Heart left ventricle (tissue), 13 donors: ENCODE measurements at regions not wholly inside any gene's neighbourhood (a gene's known extent, or its start where the extent isn't known, plus 50 kb on each side); places are given as distances from the start of the nearest gene placed in this dataset.

Experiments used
- POLR2A ChIP-seq, 2 donors: fragments of 450-650 bp; IDR thresholded peaks; one replicate each; pipeline ENCODE4 v1.6.1; 2017; ENCODE audit warnings: antibody characterized with exemption in 2 of 2, mild to moderate bottlenecking in 2 of 2, moderate library complexity in 2 of 2
- TF ChIP-seq, protein P1 (sequence below), 12 donors: fragments of 200-600 bp; sonication (generic) in 4 of 12; IDR thresholded peaks; one replicate each; pipeline versions ENCODE4 v1.5.0 to v1.8.0; 2018 to 2022; ENCODE audit warnings: antibody characterized with exemption in 12 of 12, mild to moderate bottlenecking in 5 of 12
- donor health status: ischemic (EF 13 %, LVEDD 7.1; RV severe dilation, severe dysfunction).
- donor health status: DM: no; HTN: yes; CAD: no.
- donor health status: DM: no; HTN: no; CAD: no.
- donor health status: ischemic (EF 25% LVEDD 6.9; RV normal size, moderate dysfunction).
- donor health status: ischemic (EF 25% LVEDD 5.7; RV mildly dilated, moderate dysfunction).
- donor health status: ischemic (EF 35%, LVEDD 5.7; RV mildly dilated, moderate dysfunction).
- donor health status: nonischemic (EF 11% LVEDD 7.7; RV severe dilation, severe dysfunction).
- donor health status: DM: yes; HTN: yes; CAD: no.
- donor health status: PGD.
- donor health status: ischemic (EF 29% LVEDD 5.4; RV normal size, mild dysfunction).
- donor health status: nonischemic (EF 23%, LVEDD 6.1; RV moderate dilation, normal function).

DNA sequence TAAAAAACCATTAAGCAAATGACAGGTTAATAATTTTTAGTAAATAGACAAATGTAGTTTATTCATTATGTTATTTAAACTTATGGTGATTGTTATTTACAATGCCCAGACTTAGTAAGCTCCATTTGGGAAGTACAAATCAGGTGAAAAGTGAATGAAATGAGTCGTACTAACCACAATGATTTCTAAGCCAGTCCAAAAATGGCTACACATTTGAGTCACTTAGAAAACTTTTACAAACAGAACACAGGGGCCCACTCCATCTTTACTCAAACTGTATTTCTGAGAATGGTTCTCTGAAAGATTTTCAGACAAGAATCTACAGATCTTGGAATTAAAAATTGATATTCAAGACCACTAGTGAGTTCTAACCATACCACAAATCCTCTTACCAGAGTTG is 653.3 kb upstream of the MIS18BP1 start:
- TF ChIP-seq, protein P1, sequence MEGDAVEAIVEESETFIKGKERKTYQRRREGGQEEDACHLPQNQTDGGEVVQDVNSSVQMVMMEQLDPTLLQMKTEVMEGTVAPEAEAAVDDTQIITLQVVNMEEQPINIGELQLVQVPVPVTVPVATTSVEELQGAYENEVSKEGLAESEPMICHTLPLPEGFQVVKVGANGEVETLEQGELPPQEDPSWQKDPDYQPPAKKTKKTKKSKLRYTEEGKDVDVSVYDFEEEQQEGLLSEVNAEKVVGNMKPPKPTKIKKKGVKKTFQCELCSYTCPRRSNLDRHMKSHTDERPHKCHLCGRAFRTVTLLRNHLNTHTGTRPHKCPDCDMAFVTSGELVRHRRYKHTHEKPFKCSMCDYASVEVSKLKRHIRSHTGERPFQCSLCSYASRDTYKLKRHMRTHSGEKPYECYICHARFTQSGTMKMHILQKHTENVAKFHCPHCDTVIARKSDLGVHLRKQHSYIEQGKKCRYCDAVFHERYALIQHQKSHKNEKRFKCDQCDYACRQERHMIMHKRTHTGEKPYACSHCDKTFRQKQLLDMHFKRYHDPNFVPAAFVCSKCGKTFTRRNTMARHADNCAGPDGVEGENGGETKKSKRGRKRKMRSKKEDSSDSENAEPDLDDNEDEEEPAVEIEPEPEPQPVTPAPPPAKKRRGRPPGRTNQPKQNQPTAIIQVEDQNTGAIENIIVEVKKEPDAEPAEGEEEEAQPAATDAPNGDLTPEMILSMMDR (IDR thresholded peaks at IDR 0.05) = no peak
- TF ChIP-seq POLR2A (IDR thresholded peaks at IDR 0.05) = no peak
